ENCODE measurements at regions not wholly inside any gene's neighbourhood (a gene's known extent, or its start where the extent isn't known, plus 50 kb on each side); places are given as distances from the start of the nearest gene placed in this dataset.
"Not testable (repeated sequence)": the region's sequence is repeated elsewhere in the genome, so short reads cannot be mapped to it uniquely, and the experiment has no call there.

DNA sequence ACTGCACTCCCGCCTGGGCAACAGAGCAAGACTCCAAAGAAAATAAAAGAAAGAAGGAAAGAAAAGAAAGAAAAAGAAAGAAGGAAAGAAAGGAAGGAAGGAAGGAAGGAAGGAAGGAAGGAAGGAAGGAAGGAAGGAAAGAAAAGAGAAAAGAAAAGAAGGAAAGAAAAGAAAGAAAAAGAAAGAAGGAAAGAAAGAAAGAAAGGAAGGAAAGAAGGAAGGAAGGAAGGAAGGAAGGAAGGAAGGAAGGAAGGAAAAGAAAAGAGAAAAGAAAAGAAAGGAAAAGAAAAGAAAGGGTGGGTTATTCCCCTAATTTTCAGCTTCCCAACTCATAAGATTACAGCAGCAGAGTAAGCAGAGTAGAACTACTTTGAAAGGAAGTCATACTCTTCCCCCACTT is 64.4 kb downstream of the TMEM200C start:
- not testable (repeated sequence) for DNase-seq (ENCODE audit: low read depth); H3K4me3 ChIP-seq (ENCODE audit: low read length)

- no peak for DNase-seq (ENCODE audit: low read depth)
- no peak for TF ChIP-seq CTCF (conservative IDR thresholded peaks at IDR 0.05; ENCODE audit: low read depth, low read length)
- H3K4me3 ChIP-seq (ENCODE audit: low read length), result no peak overlapping the region
Measured at GRCh38 chr18:5828913-5829312, 66.4 kb downstream of the TMEM200C start.

GRCh38 chr18:5825663-5826062 is 69.7 kb downstream of the TMEM200C start:
- DNase-seq (ENCODE audit: low read depth), result no peak
- H3K4me3 ChIP-seq (ENCODE audit: low read length), result no peak overlapping the region
- TF ChIP-seq CTCF (conservative IDR thresholded peaks at IDR 0.05; ENCODE audit: low read depth, low read length), result no peak

DNA sequence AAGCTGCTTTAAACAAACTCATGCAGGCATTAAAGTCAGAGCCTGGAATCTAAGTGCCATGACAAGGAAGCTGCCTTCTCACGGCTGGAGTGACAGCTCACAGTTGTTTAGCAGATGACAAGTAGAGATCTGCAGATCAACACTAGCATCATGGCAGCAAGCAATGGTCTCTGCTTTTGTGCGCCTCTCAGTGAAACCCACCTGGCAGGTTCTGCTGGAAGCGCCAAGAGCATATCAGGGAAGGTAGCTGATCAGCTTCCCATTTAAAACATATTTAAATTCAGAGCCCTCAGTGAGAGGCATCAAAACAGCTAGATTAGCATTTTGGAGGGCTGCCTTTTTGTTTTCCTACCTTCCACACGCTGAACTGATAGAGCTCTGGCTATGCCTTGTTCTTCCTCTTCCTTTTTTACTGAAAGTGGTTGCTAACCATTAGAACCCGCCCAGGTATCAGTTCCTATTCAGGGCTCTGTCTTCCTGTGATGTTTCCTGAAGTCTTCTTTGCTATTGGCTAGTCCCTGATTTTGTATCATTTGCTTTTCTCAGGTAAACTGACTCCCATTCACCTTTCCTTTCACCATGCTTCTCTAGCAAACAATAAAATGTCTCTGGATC is 70.8 kb downstream of the TMEM200C start:
- no peak for TF ChIP-seq CTCF (conservative IDR thresholded peaks at IDR 0.05; ENCODE audit: low read depth, low read length)
- DNase-seq (ENCODE audit: low read depth), result no peak

DNA sequence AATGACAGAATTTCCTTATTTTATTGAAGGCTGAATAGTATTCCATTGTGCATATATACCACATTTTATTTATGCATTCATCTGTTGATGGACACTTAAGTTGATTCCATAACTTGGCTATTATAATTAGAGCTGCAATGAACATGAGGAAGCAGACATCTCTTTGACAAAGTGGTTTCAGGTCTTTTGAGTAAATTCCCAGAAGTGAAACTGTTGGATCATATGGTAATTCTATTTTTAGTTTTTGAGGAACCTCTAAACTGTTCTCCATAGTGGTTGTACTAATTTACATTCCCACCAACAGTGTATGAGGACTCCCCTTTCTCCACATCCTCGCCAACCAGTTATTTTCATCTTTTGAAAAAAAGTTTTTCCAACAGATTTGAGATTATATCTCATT is 77.5 kb downstream of the TMEM200C start:
- TF ChIP-seq CTCF (conservative IDR thresholded peaks at IDR 0.05; ENCODE audit: low read depth, low read length), result no peak
- H3K4me3 ChIP-seq (ENCODE audit: low read length), result no peak overlapping the region
- DNase-seq (ENCODE audit: low read depth), result no peak

More for the DNA sequence above, 70.8 kb downstream of the TMEM200C start:
- H3K4me3 ChIP-seq (ENCODE audit: low read length), result no peak overlapping the region

DNA sequence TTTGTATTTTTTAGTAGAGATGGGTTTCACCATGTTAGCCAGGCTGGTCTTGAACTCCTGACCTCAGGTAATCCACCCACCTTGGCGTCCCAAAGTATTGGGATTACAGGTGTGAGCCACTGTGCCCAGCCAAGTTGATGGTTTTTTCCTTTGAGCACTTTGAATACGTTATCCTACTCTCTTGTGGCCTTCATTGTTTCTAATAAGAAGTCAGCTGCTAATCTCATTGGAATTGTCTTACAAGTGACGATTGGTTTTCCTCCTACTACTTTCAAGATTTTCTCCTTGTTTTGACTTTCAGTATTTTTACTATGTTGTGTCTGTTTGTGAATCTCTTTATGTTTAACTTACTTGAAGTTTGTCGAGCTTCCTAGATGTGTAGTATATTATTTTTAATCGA is 88.5 kb downstream of the TMEM200C start:
- no peak for TF ChIP-seq CTCF (conservative IDR thresholded peaks at IDR 0.05; ENCODE audit: low read depth, low read length)
- no peak for DNase-seq (ENCODE audit: low read depth)
- no peak overlapping the region for H3K4me3 ChIP-seq (ENCODE audit: low read length)

- no peak for DNase-seq (ENCODE audit: low read depth)
- no peak overlapping the region for H3K4me3 ChIP-seq (ENCODE audit: low read length)
- no peak for TF ChIP-seq CTCF (conservative IDR thresholded peaks at IDR 0.05; ENCODE audit: low read depth, low read length)
Measured at GRCh38 chr18:5787936-5788335, 107.4 kb downstream of the TMEM200C start.

DNA sequence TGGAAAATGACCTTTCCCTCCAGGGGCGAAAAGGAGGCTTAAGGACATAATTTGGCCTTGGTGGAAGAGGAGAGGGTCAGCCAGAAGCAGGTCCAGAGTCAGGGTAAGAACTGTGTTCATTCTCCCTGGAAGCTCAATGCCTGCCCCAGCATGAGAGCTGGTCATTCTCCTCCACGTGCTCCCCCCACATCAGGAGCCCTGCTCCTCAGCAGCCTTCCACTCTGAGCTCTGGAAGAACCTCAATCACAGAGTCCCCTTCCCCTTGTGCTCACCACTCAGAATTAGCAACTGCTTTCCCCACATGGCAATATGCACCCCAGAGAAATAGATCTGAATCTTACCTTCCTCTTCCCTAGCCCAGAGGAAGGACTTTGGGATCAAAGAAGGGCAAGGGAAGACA is 115.4 kb downstream of the TMEM200C start:
- DNase-seq (ENCODE audit: low read depth), result no peak
- no peak for TF ChIP-seq CTCF (conservative IDR thresholded peaks at IDR 0.05; ENCODE audit: low read depth, low read length)
- no peak overlapping the region for H3K4me3 ChIP-seq (ENCODE audit: low read length)
